ENCODE measurements at regions not wholly inside any gene's neighbourhood (a gene's known extent, or its start where the extent isn't known, plus 50 kb on each side); places are given as distances from the start of the nearest gene placed in this dataset.

DNA sequence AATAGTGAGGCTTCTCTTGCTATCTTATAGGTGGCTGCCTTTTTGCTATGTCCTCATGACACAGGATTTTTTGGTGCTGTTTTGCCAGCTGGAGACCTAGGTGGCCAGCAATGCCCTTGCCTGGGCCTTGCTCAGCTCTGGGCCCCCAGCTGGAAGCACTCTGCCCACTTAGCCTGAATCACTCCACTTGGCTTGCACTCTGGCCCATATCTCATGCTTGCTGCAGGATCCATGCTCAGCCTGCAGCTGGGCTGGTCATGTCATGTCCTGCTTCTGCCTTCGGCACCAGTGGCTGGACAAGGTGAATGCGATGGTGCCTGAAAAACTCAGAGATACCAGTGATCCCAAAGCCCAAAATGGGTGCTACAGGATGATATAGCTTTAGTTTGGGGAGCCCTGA is 818.6 kb upstream of the FAT3 start:
- DNase-seq (ENCODE audit: low read depth), result no peak

DNA sequence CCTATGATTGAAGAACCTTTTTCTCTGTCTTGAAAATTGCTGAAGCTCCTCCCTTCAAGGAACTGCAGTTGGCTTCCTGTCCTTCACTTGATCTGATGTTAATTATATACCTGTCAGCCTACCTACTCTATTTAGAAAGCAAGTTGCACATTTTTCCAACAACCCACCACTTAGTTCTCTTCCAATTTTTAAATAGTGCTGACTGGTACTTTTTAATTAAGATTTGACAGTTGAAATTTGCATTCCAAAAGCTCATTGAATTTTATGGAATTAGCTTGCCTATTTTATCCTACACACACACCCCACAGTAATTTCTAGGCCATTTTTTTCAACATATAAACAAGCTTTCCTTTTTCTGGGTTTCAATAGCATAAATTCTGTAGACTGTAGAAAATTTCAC is 820.3 kb upstream of the FAT3 start:
- TF ChIP-seq, protein P1, sequence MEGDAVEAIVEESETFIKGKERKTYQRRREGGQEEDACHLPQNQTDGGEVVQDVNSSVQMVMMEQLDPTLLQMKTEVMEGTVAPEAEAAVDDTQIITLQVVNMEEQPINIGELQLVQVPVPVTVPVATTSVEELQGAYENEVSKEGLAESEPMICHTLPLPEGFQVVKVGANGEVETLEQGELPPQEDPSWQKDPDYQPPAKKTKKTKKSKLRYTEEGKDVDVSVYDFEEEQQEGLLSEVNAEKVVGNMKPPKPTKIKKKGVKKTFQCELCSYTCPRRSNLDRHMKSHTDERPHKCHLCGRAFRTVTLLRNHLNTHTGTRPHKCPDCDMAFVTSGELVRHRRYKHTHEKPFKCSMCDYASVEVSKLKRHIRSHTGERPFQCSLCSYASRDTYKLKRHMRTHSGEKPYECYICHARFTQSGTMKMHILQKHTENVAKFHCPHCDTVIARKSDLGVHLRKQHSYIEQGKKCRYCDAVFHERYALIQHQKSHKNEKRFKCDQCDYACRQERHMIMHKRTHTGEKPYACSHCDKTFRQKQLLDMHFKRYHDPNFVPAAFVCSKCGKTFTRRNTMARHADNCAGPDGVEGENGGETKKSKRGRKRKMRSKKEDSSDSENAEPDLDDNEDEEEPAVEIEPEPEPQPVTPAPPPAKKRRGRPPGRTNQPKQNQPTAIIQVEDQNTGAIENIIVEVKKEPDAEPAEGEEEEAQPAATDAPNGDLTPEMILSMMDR (IDR thresholded peaks at IDR 0.05; ENCODE audit: insufficient read depth, low read length), result no peak
- no peak overlapping the region for H3K4me3 ChIP-seq (ENCODE audit: low read depth, low read length)
- no peak for DNase-seq (ENCODE audit: low read depth)

More for the DNA sequence above, 818.6 kb upstream of the FAT3 start:
- TF ChIP-seq, protein P1 (IDR thresholded peaks at IDR 0.05; ENCODE audit: insufficient read depth, low read length), result no peak
- no peak overlapping the region for H3K4me3 ChIP-seq (ENCODE audit: low read depth, low read length)

DNA sequence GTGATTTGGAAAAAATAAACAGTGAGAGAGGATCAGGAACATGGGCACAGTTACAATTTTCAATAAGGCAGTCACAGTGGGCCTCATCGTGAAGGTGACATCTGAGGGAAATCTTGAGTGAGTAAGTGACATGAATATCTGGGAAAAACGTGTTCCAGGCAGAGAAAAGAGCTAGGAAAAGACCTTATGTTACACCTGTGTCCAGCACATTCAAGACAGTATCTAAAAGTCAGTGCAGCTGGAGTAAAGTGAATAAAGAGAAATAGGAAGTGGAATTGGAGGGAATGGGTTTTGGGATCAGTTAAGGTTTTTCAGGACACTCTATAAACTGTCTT is 827.5 kb upstream of the FAT3 start:
- no peak overlapping the region for H3K4me3 ChIP-seq (ENCODE audit: low read depth, low read length)
- TF ChIP-seq, protein P1 (IDR thresholded peaks at IDR 0.05; ENCODE audit: insufficient read depth, low read length), result no peak
- DNase-seq (ENCODE audit: low read depth), result no peak

DNA sequence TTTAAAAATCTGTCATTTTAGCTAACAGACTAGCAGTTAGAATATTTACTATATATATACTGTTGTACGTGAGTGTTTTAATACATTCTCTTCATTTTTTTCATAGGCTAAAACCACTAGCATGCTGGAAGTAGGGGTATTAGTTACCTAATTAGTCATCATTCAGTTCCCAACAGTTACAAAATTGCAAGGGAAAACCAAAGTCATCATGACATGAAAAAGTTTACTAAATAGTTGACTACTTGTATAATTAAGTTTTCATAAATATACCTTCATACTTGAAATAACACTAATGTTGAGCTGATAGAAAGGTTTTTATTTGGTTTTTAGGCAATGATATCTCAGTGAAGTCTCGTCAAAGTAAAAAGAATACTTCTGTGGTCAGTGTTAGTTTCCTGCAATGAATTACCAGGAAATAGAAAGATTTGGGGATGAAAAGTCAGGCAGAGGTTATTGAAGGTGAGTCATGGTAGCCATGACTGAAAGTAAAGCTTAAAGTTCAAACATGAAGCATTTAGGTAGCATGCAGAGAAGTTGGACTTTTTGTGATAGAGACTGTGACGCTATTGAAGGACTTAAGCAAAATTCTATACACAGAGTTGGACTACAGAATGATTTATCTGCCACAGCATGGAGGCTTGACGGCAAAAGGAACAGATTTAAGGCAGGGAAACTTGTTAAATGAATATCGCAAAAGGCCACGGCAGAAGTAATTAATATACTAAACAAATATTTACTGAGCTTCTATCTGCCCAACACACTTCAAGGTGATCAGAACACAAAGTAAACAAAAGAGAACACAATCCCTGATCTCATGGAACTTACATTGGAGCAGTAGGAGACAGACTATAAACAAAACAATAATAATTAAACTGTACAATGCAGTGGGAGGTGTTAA is 828.1 kb upstream of the FAT3 start:
- no peak for DNase-seq (ENCODE audit: low read depth)
- TF ChIP-seq, protein P1 (IDR thresholded peaks at IDR 0.05; ENCODE audit: insufficient read depth, low read length), result no peak
- H3K4me3 ChIP-seq (ENCODE audit: low read depth, low read length), result no peak overlapping the region

DNA sequence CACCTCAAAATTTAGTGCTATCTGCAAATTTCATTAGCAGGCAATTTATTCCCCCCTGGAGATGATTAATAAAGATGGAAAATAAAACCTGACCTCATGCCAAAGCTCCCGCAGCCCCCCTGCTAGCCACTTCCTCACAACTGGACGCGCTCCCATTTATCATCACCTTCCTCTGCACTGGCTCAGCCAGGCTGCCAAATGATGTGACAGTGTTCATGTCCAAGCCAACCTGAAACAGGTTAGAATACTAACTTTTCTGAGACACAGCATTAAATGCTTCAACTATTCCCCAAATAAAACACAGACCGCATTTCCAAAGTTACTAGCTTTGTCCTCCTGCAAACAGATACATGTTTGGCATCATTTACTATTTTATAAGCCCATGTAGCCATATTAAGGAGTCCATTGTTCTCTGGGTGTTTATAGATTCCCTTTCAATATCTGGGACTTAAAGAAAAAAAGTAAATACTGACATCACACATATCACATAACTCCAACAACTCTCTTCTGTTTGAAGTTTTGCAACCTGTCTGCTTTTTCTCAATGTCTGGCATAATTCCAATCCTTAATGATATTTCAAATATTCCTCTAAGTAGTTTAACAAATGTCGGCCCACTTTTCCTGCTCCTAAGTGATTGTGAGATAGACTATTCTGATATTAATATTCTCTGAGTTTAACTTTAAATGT is 829.7 kb upstream of the FAT3 start:
- TF ChIP-seq, protein P1 (IDR thresholded peaks at IDR 0.05; ENCODE audit: insufficient read depth, low read length), result no peak

DNA sequence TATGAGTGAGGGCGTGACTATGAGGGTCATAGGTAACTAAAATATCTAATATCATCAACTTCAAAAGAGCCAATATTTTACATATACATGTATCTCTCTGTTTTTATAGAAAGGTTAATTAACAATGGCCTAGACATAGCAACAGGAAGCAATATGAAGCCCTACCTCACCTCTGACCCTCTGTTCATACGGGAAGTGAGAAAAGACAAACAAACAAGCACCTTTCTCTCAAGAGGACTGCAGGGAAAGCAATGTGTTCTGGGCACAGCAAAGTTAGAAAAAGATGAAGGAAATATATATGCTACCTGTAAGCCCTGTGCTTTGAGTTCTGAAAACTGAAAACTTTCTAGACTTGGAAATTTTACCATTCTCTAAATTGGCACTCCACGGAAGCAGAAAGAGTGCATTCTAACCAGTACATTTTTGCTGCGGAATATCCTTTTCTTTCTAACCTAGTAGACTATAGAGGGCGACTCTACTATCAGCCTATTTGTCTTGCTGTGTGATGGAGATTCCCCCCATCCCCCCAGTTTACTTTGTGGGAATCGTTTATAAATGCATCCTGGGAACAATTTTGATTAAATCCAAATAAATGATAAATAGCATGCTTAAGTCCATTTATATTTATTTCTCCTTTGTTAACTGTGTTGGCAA is 830.4 kb upstream of the FAT3 start:
- DNase-seq (ENCODE audit: low read depth), result no peak
- no peak overlapping the region for H3K4me3 ChIP-seq (ENCODE audit: low read depth, low read length)
- TF ChIP-seq, protein P1 (IDR thresholded peaks at IDR 0.05; ENCODE audit: insufficient read depth, low read length), result no peak

More for the DNA sequence above, 829.7 kb upstream of the FAT3 start:
- no peak for DNase-seq (ENCODE audit: low read depth)
- no peak overlapping the region for H3K4me3 ChIP-seq (ENCODE audit: low read depth, low read length)
